ENCODE measurements at regions not wholly inside any gene's neighbourhood (a gene's known extent, or its start where the extent isn't known, plus 50 kb on each side); places are given as distances from the start of the nearest gene placed in this dataset.

- H3K27ac ChIP-seq (ENCODE audit: low read depth, low read length): no peak overlapping the region
- H3K36me3 ChIP-seq (ENCODE audit: control insufficient read depth in 3 of 3, insufficient read depth in 3 of 3, low read length in 3 of 3): no peaks in the 10 kb centered on the region
- peak overlapping the region in 1 of 3 donors; percentile 16 for H3K9ac ChIP-seq (ENCODE audit: low read depth in 1 of 3, low read length in 3 of 3)
Measured at GRCh38 chr10:78688901-78689583, 379.7 kb upstream of the ZMIZ1 start.

GRCh38 chr10:78689584-78689935, 379.2 kb upstream of the ZMIZ1 start:
- Histone ChIP-seq H3K9ac (ENCODE audit: low read depth in 1 of 3, low read length in 3 of 3) (no peak overlapping the region), H3K4me1 (ENCODE audit: control insufficient read depth in 3 of 3, insufficient read depth in 3 of 3, low read length in 3 of 3) (peaks cover 4 to 9% (median 7%) of the 10 kb centered on the region in 3 donors)

More at GRCh38 chr10:78688901-78689583, 379.7 kb upstream of the ZMIZ1 start:
- no peaks in the 10 kb centered on the region for H3K9me3 ChIP-seq (ENCODE audit: control insufficient read depth in 3 of 3, low read length in 3 of 3)
- peaks cover 4 to 9% (median 7%) of the 10 kb centered on the region in 3 donors for H3K4me1 ChIP-seq (ENCODE audit: control insufficient read depth in 3 of 3, insufficient read depth in 3 of 3, low read length in 3 of 3)
- H3K27me3 ChIP-seq (ENCODE audit: control insufficient read depth in 3 of 3, insufficient read depth in 3 of 3, low read length in 3 of 3): no peaks in the 10 kb centered on the region
- H3K4me3 ChIP-seq (ENCODE audit: low read length in 3 of 3): no peak overlapping the region

GRCh38 chr10:78690354-78691111, 378.2 kb upstream of the ZMIZ1 start:
- H3K27ac ChIP-seq (ENCODE audit: low read depth, low read length): no peak overlapping the region

More at GRCh38 chr10:78689584-78689935, 379.2 kb upstream of the ZMIZ1 start:
- H3K4me3 ChIP-seq (ENCODE audit: low read length in 3 of 3): no peak overlapping the region
- H3K27ac ChIP-seq (ENCODE audit: low read depth, low read length): no peak overlapping the region
- H3K9me3 ChIP-seq (ENCODE audit: control insufficient read depth in 3 of 3, low read length in 3 of 3): no peaks in the 10 kb centered on the region
- H3K36me3 ChIP-seq (ENCODE audit: control insufficient read depth in 3 of 3, insufficient read depth in 3 of 3, low read length in 3 of 3): no peaks in the 10 kb centered on the region
- H3K27me3 ChIP-seq (ENCODE audit: control insufficient read depth in 3 of 3, insufficient read depth in 3 of 3, low read length in 3 of 3): no peaks in the 10 kb centered on the region

GRCh38 chr10:78691301-78692030, 377.3 kb upstream of the ZMIZ1 start:
- peaks cover 4 to 9% (median 7%) of the 10 kb centered on the region in 3 donors for H3K4me1 ChIP-seq (ENCODE audit: control insufficient read depth in 3 of 3, insufficient read depth in 3 of 3, low read length in 3 of 3)
- H3K36me3 ChIP-seq (ENCODE audit: control insufficient read depth in 3 of 3, insufficient read depth in 3 of 3, low read length in 3 of 3): peaks cover 0 to 2% (median 0%) of the 10 kb centered on the region in 3 donors
- H3K9ac ChIP-seq (ENCODE audit: low read depth in 1 of 3, low read length in 3 of 3): no peak overlapping the region
- H3K4me3 ChIP-seq (ENCODE audit: low read length in 3 of 3): no peak overlapping the region
- H3K9me3 ChIP-seq (ENCODE audit: control insufficient read depth in 3 of 3, low read length in 3 of 3): no peaks in the 10 kb centered on the region
- H3K27me3 ChIP-seq (ENCODE audit: control insufficient read depth in 3 of 3, insufficient read depth in 3 of 3, low read length in 3 of 3): no peaks in the 10 kb centered on the region
- no peak overlapping the region for H3K27ac ChIP-seq (ENCODE audit: low read depth, low read length)

More at GRCh38 chr10:78690354-78691111, 378.2 kb upstream of the ZMIZ1 start:
- H3K4me3 ChIP-seq (ENCODE audit: low read length in 3 of 3): no peak overlapping the region
- H3K36me3 ChIP-seq (ENCODE audit: control insufficient read depth in 3 of 3, insufficient read depth in 3 of 3, low read length in 3 of 3): no peaks in the 10 kb centered on the region
- H3K9ac ChIP-seq (ENCODE audit: low read depth in 1 of 3, low read length in 3 of 3): no peak overlapping the region
- H3K9me3 ChIP-seq (ENCODE audit: control insufficient read depth in 3 of 3, low read length in 3 of 3): no peaks in the 10 kb centered on the region
- peaks cover 4 to 9% (median 7%) of the 10 kb centered on the region in 3 donors for H3K4me1 ChIP-seq (ENCODE audit: control insufficient read depth in 3 of 3, insufficient read depth in 3 of 3, low read length in 3 of 3)
- no peaks in the 10 kb centered on the region for H3K27me3 ChIP-seq (ENCODE audit: control insufficient read depth in 3 of 3, insufficient read depth in 3 of 3, low read length in 3 of 3)

GRCh38 chr10:78692071-78692470, 376.7 kb upstream of the ZMIZ1 start:
- Histone ChIP-seq H3K4me1 (ENCODE audit: control insufficient read depth in 3 of 3, insufficient read depth in 3 of 3, low read length in 3 of 3) (peaks cover 4 to 13% (median 7%) of the 10 kb centered on the region in 3 donors), H3K27ac (ENCODE audit: low read depth, low read length) (no peak overlapping the region), H3K9me3 (ENCODE audit: control insufficient read depth in 3 of 3, low read length in 3 of 3) (no peaks in the 10 kb centered on the region), H3K36me3 (ENCODE audit: control insufficient read depth in 3 of 3, insufficient read depth in 3 of 3, low read length in 3 of 3) (peaks cover 0 to 2% (median 0%) of the 10 kb centered on the region in 3 donors), H3K27me3 (ENCODE audit: control insufficient read depth in 3 of 3, insufficient read depth in 3 of 3, low read length in 3 of 3) (no peaks in the 10 kb centered on the region), H3K9ac (ENCODE audit: low read depth in 1 of 3, low read length in 3 of 3) (no peak overlapping the region), H3K4me3 (ENCODE audit: low read length in 3 of 3) (no peak overlapping the region)

GRCh38 chr10:78695846-78696245, 372.9 kb upstream of the ZMIZ1 start:
- Histone ChIP-seq H3K4me3 (ENCODE audit: low read length in 3 of 3) (no peak overlapping the region), H3K27ac (ENCODE audit: low read depth, low read length) (no peak overlapping the region), H3K9ac (ENCODE audit: low read depth in 1 of 3, low read length in 3 of 3) (no peak overlapping the region), H3K4me1 (ENCODE audit: control insufficient read depth in 3 of 3, insufficient read depth in 3 of 3, low read length in 3 of 3) (peaks cover 2 to 6% (median 5%) of the 10 kb centered on the region in 3 donors), H3K9me3 (ENCODE audit: control insufficient read depth in 3 of 3, low read length in 3 of 3) (no peaks in the 10 kb centered on the region), H3K36me3 (ENCODE audit: control insufficient read depth in 3 of 3, insufficient read depth in 3 of 3, low read length in 3 of 3) (peaks cover 0 to 2% (median 0%) of the 10 kb centered on the region in 3 donors), H3K27me3 (ENCODE audit: control insufficient read depth in 3 of 3, insufficient read depth in 3 of 3, low read length in 3 of 3) (no peaks in the 10 kb centered on the region)

- Histone ChIP-seq H3K9me3 (ENCODE audit: control insufficient read depth in 3 of 3, low read length in 3 of 3) (no peaks in the 10 kb centered on the region), H3K4me3 (ENCODE audit: low read length in 3 of 3) (no peak overlapping the region), H3K27me3 (ENCODE audit: control insufficient read depth in 3 of 3, insufficient read depth in 3 of 3, low read length in 3 of 3) (no peaks in the 10 kb centered on the region), H3K4me1 (ENCODE audit: control insufficient read depth in 3 of 3, insufficient read depth in 3 of 3, low read length in 3 of 3) (peaks cover 5 to 7% (median 5%) of the 10 kb centered on the region in 3 donors), H3K27ac (ENCODE audit: low read depth, low read length) (no peak overlapping the region), H3K36me3 (ENCODE audit: control insufficient read depth in 3 of 3, insufficient read depth in 3 of 3, low read length in 3 of 3) (peaks cover 0 to 2% (median 0%) of the 10 kb centered on the region in 3 donors), H3K9ac (ENCODE audit: low read depth in 1 of 3, low read length in 3 of 3) (no peak overlapping the region)
Measured at GRCh38 chr10:78696791-78697395, 371.9 kb upstream of the ZMIZ1 start.

- Histone ChIP-seq H3K4me3 (ENCODE audit: low read length in 3 of 3) (no peak overlapping the region), H3K27me3 (ENCODE audit: control insufficient read depth in 3 of 3, insufficient read depth in 3 of 3, low read length in 3 of 3) (no peaks in the 10 kb centered on the region), H3K4me1 (ENCODE audit: control insufficient read depth in 3 of 3, insufficient read depth in 3 of 3, low read length in 3 of 3) (peaks cover 5 to 7% (median 5%) of the 10 kb centered on the region in 3 donors), H3K9ac (ENCODE audit: low read depth in 1 of 3, low read length in 3 of 3) (no peak overlapping the region), H3K27ac (ENCODE audit: low read depth, low read length) (no peak overlapping the region), H3K9me3 (ENCODE audit: control insufficient read depth in 3 of 3, low read length in 3 of 3) (no peaks in the 10 kb centered on the region), H3K36me3 (ENCODE audit: control insufficient read depth in 3 of 3, insufficient read depth in 3 of 3, low read length in 3 of 3) (peaks cover 0 to 2% (median 0%) of the 10 kb centered on the region in 3 donors)
Measured at GRCh38 chr10:78699971-78700370, 368.8 kb upstream of the ZMIZ1 start.

- H3K27me3 ChIP-seq (ENCODE audit: control insufficient read depth in 3 of 3, insufficient read depth in 3 of 3, low read length in 3 of 3): no peaks in the 10 kb centered on the region
- peaks cover 0 to 2% (median 0%) of the 10 kb centered on the region in 3 donors for H3K36me3 ChIP-seq (ENCODE audit: control insufficient read depth in 3 of 3, insufficient read depth in 3 of 3, low read length in 3 of 3)
- H3K9ac ChIP-seq (ENCODE audit: low read depth in 1 of 3, low read length in 3 of 3): no peak overlapping the region
- H3K4me1 ChIP-seq (ENCODE audit: control insufficient read depth in 3 of 3, insufficient read depth in 3 of 3, low read length in 3 of 3): peaks cover 5 to 7% (median 5%) of the 10 kb centered on the region in 3 donors
- no peak overlapping the region for H3K4me3 ChIP-seq (ENCODE audit: low read length in 3 of 3)
- H3K9me3 ChIP-seq (ENCODE audit: control insufficient read depth in 3 of 3, low read length in 3 of 3): no peaks in the 10 kb centered on the region
- H3K27ac ChIP-seq (ENCODE audit: low read depth, low read length): no peak overlapping the region
Measured at GRCh38 chr10:78700413-78700812, 368.4 kb upstream of the ZMIZ1 start.
